Keratinocyte (primary cell): ENCODE measurements at regions not wholly inside any gene's neighbourhood (a gene's known extent, or its start where the extent isn't known, plus 50 kb on each side); places are given as distances from the start of the nearest gene placed in this dataset.

Experiments
- DNase-seq: peaks from one replicate; pipeline ENCODE4 v3.0.0-alpha.2; 2011; ENCODE audit warnings: low read depth, missing footprints, low spot score
- FAIRE-seq: peaks from 2 replicates; lab custom pipeline; 2011; peaks lifted over from hg19 to GRCh38; lab: Jason Lieb, UNC
- H2AFZ ChIP-seq: 2 replicates; pipeline ENCODE4 v1.6.0; 2012; ENCODE audit warnings: low read length, control low read depth, inconsistent platforms; ENCODE audit not compliant: control insufficient read depth
- H3K27ac ChIP-seq: 2 replicates; pipeline ENCODE4 v1.5.1; 2011; ENCODE audit warnings: low read length; ENCODE audit not compliant: control insufficient read depth, insufficient read depth
- H3K27me3 ChIP-seq: 3 replicates; pipeline ENCODE4 v1.6.0; 2011; ENCODE audit warnings: low read length; ENCODE audit not compliant: control insufficient read depth, insufficient read depth; ENCODE audit errors: extremely low read depth
- H3K36me3 ChIP-seq, 2 experiments: 2 replicates in 1 of 2; 3 replicates in 1 of 2; pipeline ENCODE4 v1.5.1; 2011; ENCODE audit warnings: low read length in 2 of 2, mild to moderate bottlenecking in 1 of 2; ENCODE audit not compliant: control insufficient read depth in 2 of 2, insufficient read depth in 2 of 2; ENCODE audit errors: extremely low read depth in 1 of 2
- H3K4me1 ChIP-seq: 3 replicates; pipeline ENCODE4 v1.5.1; 2011; ENCODE audit warnings: low read length; ENCODE audit not compliant: control insufficient read depth, insufficient read depth; ENCODE audit errors: extremely low read depth
- H3K4me2 ChIP-seq: 3 replicates; pipeline ENCODE4 v1.6.0; 2011; ENCODE audit warnings: low read depth, low read length; ENCODE audit not compliant: control insufficient read depth, insufficient read depth; ENCODE audit errors: extremely low read depth
- H3K4me3 ChIP-seq, 3 experiments: fragments of 200-600 bp in 1 of 3; sonication (generic) in 1 of 3; 2 replicates in 2 of 3; 3 replicates in 1 of 3; pipeline ENCODE4 v1.5.1; 2011 to 2016; ENCODE audit warnings: low read length in 3 of 3, mild to moderate bottlenecking in 3 of 3, control low read depth in 2 of 3, inconsistent platforms in 1 of 3, low read depth in 1 of 3, mixed read lengths in 1 of 3, mixed run types in 1 of 3, moderate library complexity in 1 of 3; ENCODE audit not compliant: control insufficient read depth in 2 of 3, insufficient read depth in 2 of 3; ENCODE audit errors: extremely low read depth in 1 of 3
- H3K79me2 ChIP-seq: 2 replicates; pipeline ENCODE4 v1.6.0; 2012; ENCODE audit warnings: low read length; ENCODE audit not compliant: control insufficient read depth, insufficient read depth
- H3K9ac ChIP-seq: 3 replicates; pipeline ENCODE4 v1.6.0; 2011; ENCODE audit warnings: low read length; ENCODE audit not compliant: control insufficient read depth, insufficient read depth; ENCODE audit errors: extremely low read depth
- H3K9me1 ChIP-seq: 3 replicates; pipeline ENCODE4 v1.6.0; 2011; ENCODE audit warnings: low read length; ENCODE audit not compliant: control insufficient read depth, insufficient read depth; ENCODE audit errors: extremely low read depth
- H3K9me3 ChIP-seq: 2 replicates; pipeline ENCODE4 v1.5.1; 2012; ENCODE audit warnings: low read depth, low read length; ENCODE audit not compliant: control insufficient read depth
- H4K20me1 ChIP-seq: 3 replicates; pipeline ENCODE4 v1.6.0; 2011; ENCODE audit warnings: low read length; ENCODE audit not compliant: control insufficient read depth, insufficient read depth; ENCODE audit errors: extremely low read depth
- CTCF ChIP-seq, 3 experiments: IDR thresholded peaks in 1 of 3; conservative IDR thresholded peaks in 1 of 3; optimal IDR thresholded peaks in 1 of 3; 2 replicates in 2 of 3; 3 replicates in 1 of 3; pipeline versions ENCODE3 to v1.5.1; 2011; ENCODE audit warnings: low read length in 3 of 3, mild to moderate bottlenecking in 3 of 3, moderate library complexity in 2 of 3, control low read depth in 1 of 3, inconsistent platforms in 1 of 3; ENCODE audit not compliant: insufficient read depth in 2 of 3; ENCODE audit errors: extremely low read depth in 1 of 3
- EZH2 ChIP-seq: IDR thresholded peaks from one replicate; pipeline ENCODE4 v1.6.1; 2012; ENCODE audit warnings: inconsistent platforms, mild to moderate bottlenecking, low read length, moderate library complexity
- dilution Hi-C: fragments of 300-500 bp; cut with MboI; formaldehyde crosslinking; loops from one replicate; pipeline ENCODE4 v1.7.0; 2020; ENCODE audit warnings: low sequenced_read_pairs; ENCODE audit not compliant: extremely low pct_ligation_motif_present

DNA sequence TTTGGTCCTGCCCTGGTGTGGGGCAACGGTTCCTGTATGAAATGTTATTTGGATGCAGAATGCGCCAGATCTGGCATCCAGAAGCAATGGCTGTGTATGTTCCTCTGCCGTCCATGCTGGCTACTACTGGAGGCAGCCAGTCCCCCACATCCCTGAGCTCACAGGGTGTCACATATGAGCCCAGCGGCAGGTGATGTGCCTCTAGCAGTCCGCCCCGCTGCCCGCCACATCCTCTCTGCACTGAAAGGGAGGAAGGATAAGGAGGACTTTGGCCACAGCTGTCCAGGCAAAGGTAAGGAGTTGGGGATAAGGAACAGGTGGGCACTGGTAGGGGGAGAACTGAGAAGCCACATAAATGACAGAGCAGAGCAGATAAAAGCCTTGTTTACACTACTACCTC is 305.3 kb upstream of the DAB1 start:
- Histone ChIP-seq H3K27ac (no peak overlapping the region), H4K20me1 (no peaks in the 10 kb centered on the region), H3K4me2 (no peak overlapping the region), H3K36me3 (no peaks in the 10 kb centered on the region), H3K79me2 (no peaks in the 10 kb centered on the region), H3K9me3 (no peaks in the 10 kb centered on the region), H2AFZ (no peak overlapping the region), H3K9ac (no peak overlapping the region), H3K9me1 (no peaks in the 10 kb centered on the region), H3K4me1 (no peaks in the 10 kb centered on the region), H3K4me3 (no peak overlapping the region), H3K27me3 (no peaks in the 10 kb centered on the region)
- dilution Hi-C loops = no loop called here
- TF ChIP-seq CTCF (optimal IDR thresholded peaks at IDR 0.05 in 1 of 3, IDR thresholded peaks at IDR 0.05 in 1 of 3, conservative IDR thresholded peaks at IDR 0.05 in 1 of 3; ENCODE audit: extremely low read depth in 1 of 3, insufficient read depth in 2 of 3, low read length in 3 of 3) (no peak), EZH2 (no peak)
- DNase-seq (no peak), FAIRE-seq (no peak)

GRCh38 chr1:57727121-57727520 is 303.3 kb upstream of the DAB1 start:
- Histone ChIP-seq H3K9ac (no peak overlapping the region), H3K9me1 (no peaks in the 10 kb centered on the region), H3K4me1 (no peaks in the 10 kb centered on the region), H3K27ac (no peak overlapping the region), H4K20me1 (no peaks in the 10 kb centered on the region), H3K36me3 (no peaks in the 10 kb centered on the region), H3K4me2 (no peak overlapping the region), H3K9me3 (no peaks in the 10 kb centered on the region), H3K79me2 (no peaks in the 10 kb centered on the region), H3K4me3 (no peak overlapping the region), H2AFZ (no peak overlapping the region), H3K27me3 (no peaks in the 10 kb centered on the region)
- dilution Hi-C loops = no loop called here
- no peak for FAIRE-seq
- TF ChIP-seq EZH2 (no peak), CTCF (optimal IDR thresholded peaks at IDR 0.05 in 1 of 3, IDR thresholded peaks at IDR 0.05 in 1 of 3, conservative IDR thresholded peaks at IDR 0.05 in 1 of 3; ENCODE audit: extremely low read depth in 1 of 3, insufficient read depth in 2 of 3, low read length in 3 of 3) (no peak)
- DNase-seq = no peak
